GM06990 (cell line): ENCODE measurements at regions not wholly inside any gene's neighbourhood (a gene's known extent, or its start where the extent isn't known, plus 50 kb on each side); places are given as distances from the start of the nearest gene placed in this dataset.

Experiments used
- DNase-seq: peaks from one replicate; pipeline ENCODE4 v3.0.0-alpha.2; 2011; ENCODE audit not compliant: insufficient read length; ENCODE audit errors: extremely low read depth
- H3K27me3 ChIP-seq: replicated peaks from 2 replicates; pipeline ENCODE4 v1.6.0; 2011; ENCODE audit warnings: low read length; ENCODE audit not compliant: control insufficient read depth, insufficient read depth
- H3K36me3 ChIP-seq: 2 replicates; pipeline ENCODE4 v1.5.1; 2011; ENCODE audit warnings: low read length; ENCODE audit not compliant: control insufficient read depth, insufficient read depth
- H3K4me3 ChIP-seq: replicated peaks from 2 replicates; pipeline ENCODE4 v1.5.1; 2011; ENCODE audit warnings: low read depth, mild to moderate bottlenecking, control low read depth, low read length
- CTCF ChIP-seq: IDR thresholded peaks from 2 replicates; pipeline ENCODE4 v1.5.1; 2011; ENCODE audit warnings: low read length, control low read depth, mild to moderate bottlenecking, inconsistent platforms; ENCODE audit not compliant: insufficient read depth, poor library complexity, severe bottlenecking

DNA sequence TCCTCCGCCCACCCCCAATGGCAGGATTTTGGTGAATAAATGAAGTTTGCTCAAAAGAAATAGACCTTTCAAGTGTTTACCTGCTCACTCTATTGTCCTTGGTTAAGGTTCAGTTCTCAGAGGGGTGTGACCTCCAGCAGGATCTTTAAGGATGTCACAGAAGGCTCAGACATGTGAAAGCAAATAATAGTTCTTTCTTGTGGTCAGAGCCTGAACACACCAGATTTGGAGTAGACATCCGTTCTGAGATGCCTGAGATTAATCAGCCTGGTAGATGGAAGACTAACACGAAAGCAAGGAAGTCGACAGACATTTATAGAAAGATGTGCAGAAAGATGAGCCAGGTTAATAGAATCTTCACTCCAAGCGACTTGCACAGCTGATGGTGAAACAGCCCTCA lies 557.9 kb upstream of the CDH11 start:
- H3K27me3 ChIP-seq = no peaks in the 10 kb centered on the region
- H3K4me3 ChIP-seq = no peak overlapping the region
- TF ChIP-seq CTCF = no peak
- DNase-seq = no peak
- H3K36me3 ChIP-seq = no peaks in the 10 kb centered on the region

GRCh38 chr16:65675161-65675560 lies 553.3 kb upstream of the CDH11 start:
- no peak for DNase-seq
- no peak for TF ChIP-seq CTCF
- Histone ChIP-seq H3K27me3 (no peaks in the 10 kb centered on the region), H3K4me3 (no peak overlapping the region), H3K36me3 (no peaks in the 10 kb centered on the region)

DNA sequence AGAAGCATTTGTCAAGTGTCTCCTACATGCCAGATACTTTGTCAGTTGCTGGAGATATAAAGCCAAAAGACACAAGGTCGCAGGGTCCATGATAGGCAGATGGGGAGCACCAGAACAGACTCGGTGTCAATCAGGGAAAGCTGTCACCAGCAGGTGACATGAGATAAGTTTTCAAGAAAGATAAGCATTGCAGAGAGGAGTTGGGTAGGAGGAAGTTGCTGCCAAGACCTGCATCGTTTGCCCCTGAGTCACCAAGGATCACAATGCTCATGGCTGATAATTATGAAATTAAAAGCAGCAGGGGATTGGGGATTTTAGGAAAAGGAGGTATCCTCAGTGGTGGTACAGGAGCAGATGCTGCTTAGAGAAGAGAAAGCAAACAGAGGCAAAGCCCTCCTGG lies 551.1 kb upstream of the CDH11 start:
- Histone ChIP-seq H3K36me3 (no peaks in the 10 kb centered on the region), H3K4me3 (no peak overlapping the region), H3K27me3 (no peaks in the 10 kb centered on the region)
- DNase-seq = no peak
- TF ChIP-seq CTCF = no peak

GRCh38 chr16:65671071-65671470 lies 549.2 kb upstream of the CDH11 start:
- no peak overlapping the region for H3K4me3 ChIP-seq
- no peak for TF ChIP-seq CTCF
- H3K36me3 ChIP-seq = no peaks in the 10 kb centered on the region
- DNase-seq = no peak
- no peaks in the 10 kb centered on the region for H3K27me3 ChIP-seq

- H3K27me3 ChIP-seq = no peaks in the 10 kb centered on the region
- no peak for TF ChIP-seq CTCF
- no peaks in the 10 kb centered on the region for H3K36me3 ChIP-seq
- DNase-seq = no peak
- H3K4me3 ChIP-seq = no peak overlapping the region
These were observed 546.3 kb upstream of the CDH11 start for GRCh38 chr16:65668064-65668595.

GRCh38 chr16:65667011-65667578 lies 545.2 kb upstream of the CDH11 start:
- Histone ChIP-seq H3K27me3 (no peaks in the 10 kb centered on the region), H3K36me3 (no peaks in the 10 kb centered on the region), H3K4me3 (no peak overlapping the region)
- DNase-seq = no peak
- no peak for TF ChIP-seq CTCF
